GM10266 (cell line): ENCODE measurements at regions not wholly inside any gene's neighbourhood (a gene's known extent, or its start where the extent isn't known, plus 50 kb on each side); places are given as distances from the start of the nearest gene placed in this dataset.
"Not testable (repeated sequence)": the region's sequence is repeated elsewhere in the genome, so short reads cannot be mapped to it uniquely, and the experiment has no call there.

ENCODE experiments used
- DNase-seq: peaks from one replicate; pipeline ENCODE4 v3.0.0; 2012; ENCODE audit errors: extremely low spot score
- CTCF ChIP-seq: IDR thresholded peaks from 2 replicates; pipeline ENCODE4 v1.5.1; 2012; ENCODE audit warnings: mild to moderate bottlenecking, low read depth; ENCODE audit not compliant: control insufficient read depth, insufficient read depth; ENCODE audit errors: missing control alignments

- TF ChIP-seq CTCF, result no peak
- no peak for DNase-seq
Measured at GRCh38 chr3:191919491-191920026, 458.6 kb downstream of the PYDC2 start.

- TF ChIP-seq CTCF, result no peak
- no peak for DNase-seq
Measured at GRCh38 chr3:191922570-191922969, 461.6 kb downstream of the PYDC2 start.

- DNase-seq, result not testable (repeated sequence)
Measured at GRCh38 chr3:191927183-191927817, 466.3 kb downstream of the PYDC2 start.

GRCh38 chr3:191927998-191928397 lies 467.0 kb downstream of the PYDC2 start:
- not testable (repeated sequence) for DNase-seq

- DNase-seq, result no peak
- no peak for TF ChIP-seq CTCF
Measured at GRCh38 chr3:191944835-191945234, 483.9 kb downstream of the PYDC2 start.

GRCh38 chr3:191952186-191952585 lies 491.2 kb downstream of the PYDC2 start:
- TF ChIP-seq CTCF, result no peak
- DNase-seq, result no peak

- no peak for DNase-seq
- TF ChIP-seq CTCF, result no peak
Measured at GRCh38 chr3:191952609-191953008, 491.6 kb downstream of the PYDC2 start.

- DNase-seq, result no peak
- no peak for TF ChIP-seq CTCF
Measured at GRCh38 chr3:191958980-191959671, 498.2 kb downstream of the PYDC2 start.
